Skeletal muscle tissue (tissue), 3 donors: ENCODE measurements at regions not wholly inside any gene's neighbourhood (a gene's known extent, or its start where the extent isn't known, plus 50 kb on each side); places are given as distances from the start of the nearest gene placed in this dataset.

Source experiments
- H3K27ac ChIP-seq: one replicate; pipeline ENCODE4 v1.7.0; 2013; ENCODE audit warnings: mild to moderate bottlenecking, low read depth, low read length, inconsistent platforms
- H3K27me3 ChIP-seq, 3 donors: one replicate each; pipeline ENCODE4 v1.7.0; 2013; ENCODE audit warnings: low read length in 3 of 3; ENCODE audit not compliant: control insufficient read depth in 3 of 3, insufficient read depth in 3 of 3
- H3K36me3 ChIP-seq, 3 donors: one replicate each; pipeline ENCODE4 v1.7.0; 2013; ENCODE audit warnings: low read length in 3 of 3; ENCODE audit not compliant: control insufficient read depth in 3 of 3, insufficient read depth in 3 of 3
- H3K4me1 ChIP-seq, 3 donors: one replicate each; pipeline ENCODE4 v1.7.0; 2013; ENCODE audit warnings: low read length in 3 of 3, mild to moderate bottlenecking in 3 of 3; ENCODE audit not compliant: control insufficient read depth in 3 of 3, insufficient read depth in 3 of 3
- H3K4me3 ChIP-seq, 3 donors: one replicate each; pipeline ENCODE4 v1.7.0; 2013; ENCODE audit warnings: low read length in 3 of 3
- H3K9ac ChIP-seq, 3 donors: one replicate each; pipeline ENCODE4 v1.7.0; 2013; ENCODE audit warnings: low read length in 3 of 3, mild to moderate bottlenecking in 3 of 3, moderate library complexity in 2 of 3, low read depth in 1 of 3
- H3K9me3 ChIP-seq, 3 donors: one replicate each; pipeline ENCODE4 v1.7.0; 2013; ENCODE audit warnings: low read length in 3 of 3; ENCODE audit not compliant: control insufficient read depth in 3 of 3
- donor health status: Osteomylitis.

- Histone ChIP-seq H3K36me3 (no peaks in the 10 kb centered on the region), H3K27ac (no peak overlapping the region), H3K4me3 (no peak overlapping the region), H3K9me3 (no peaks in the 10 kb centered on the region), H3K27me3 (no peaks in the 10 kb centered on the region), H3K4me1 (no peaks in the 10 kb centered on the region), H3K9ac (no peak overlapping the region)
Observed at GRCh38 chr10:91120348-91120747, 100.1 kb upstream of the PCGF5 start.

GRCh38 chr10:91123261-91123660 is 97.2 kb upstream of the PCGF5 start:
- Histone ChIP-seq H3K27ac (no peak overlapping the region), H3K27me3 (no peaks in the 10 kb centered on the region)

GRCh38 chr10:91124016-91124415 is 96.4 kb upstream of the PCGF5 start:
- H3K27me3 ChIP-seq, result no peaks in the 10 kb centered on the region
- no peak overlapping the region for H3K27ac ChIP-seq
- H3K9ac ChIP-seq, result no peak overlapping the region
- H3K9me3 ChIP-seq, result no peaks in the 10 kb centered on the region
- no peak overlapping the region for H3K4me3 ChIP-seq
- no peaks in the 10 kb centered on the region for H3K4me1 ChIP-seq
- H3K36me3 ChIP-seq, result no peaks in the 10 kb centered on the region

More at GRCh38 chr10:91123261-91123660, 97.2 kb upstream of the PCGF5 start:
- no peaks in the 10 kb centered on the region for H3K9me3 ChIP-seq
- no peaks in the 10 kb centered on the region for H3K36me3 ChIP-seq
- H3K4me1 ChIP-seq, result no peaks in the 10 kb centered on the region
- no peak overlapping the region for H3K9ac ChIP-seq
- H3K4me3 ChIP-seq, result no peak overlapping the region

GRCh38 chr10:91126471-91126870 is 94.0 kb upstream of the PCGF5 start:
- no peaks in the 10 kb centered on the region for H3K36me3 ChIP-seq
- no peak overlapping the region for H3K9ac ChIP-seq
- no peak overlapping the region for H3K4me3 ChIP-seq
- no peaks in the 10 kb centered on the region for H3K9me3 ChIP-seq
- no peaks in the 10 kb centered on the region for H3K4me1 ChIP-seq
- H3K27me3 ChIP-seq, result no peaks in the 10 kb centered on the region
- no peak overlapping the region for H3K27ac ChIP-seq

GRCh38 chr10:91127341-91128082 is 93.0 kb upstream of the PCGF5 start:
- Histone ChIP-seq H3K36me3 (no peaks in the 10 kb centered on the region), H3K27me3 (no peaks in the 10 kb centered on the region), H3K4me3 (no peak overlapping the region), H3K9me3 (no peaks in the 10 kb centered on the region), H3K4me1 (no peaks in the 10 kb centered on the region), H3K27ac (no peak overlapping the region), H3K9ac (no peak overlapping the region)

- Histone ChIP-seq H3K9me3 (no peaks in the 10 kb centered on the region), H3K4me3 (no peak overlapping the region), H3K27ac (no peak overlapping the region), H3K4me1 (no peaks in the 10 kb centered on the region), H3K9ac (no peak overlapping the region), H3K27me3 (no peaks in the 10 kb centered on the region), H3K36me3 (no peaks in the 10 kb centered on the region)
Observed at GRCh38 chr10:91135113-91135512, 85.3 kb upstream of the PCGF5 start.

- no peaks in the 10 kb centered on the region for H3K36me3 ChIP-seq
- H3K27me3 ChIP-seq, result no peaks in the 10 kb centered on the region
- no peaks in the 10 kb centered on the region for H3K9me3 ChIP-seq
- no peaks in the 10 kb centered on the region for H3K4me1 ChIP-seq
- no peak overlapping the region for H3K27ac ChIP-seq
- no peak overlapping the region for H3K9ac ChIP-seq
- no peak overlapping the region for H3K4me3 ChIP-seq
Observed at GRCh38 chr10:91137011-91137643, 83.3 kb upstream of the PCGF5 start.

GRCh38 chr10:91137822-91138221 is 82.6 kb upstream of the PCGF5 start:
- no peaks in the 10 kb centered on the region for H3K27me3 ChIP-seq
- H3K36me3 ChIP-seq, result no peaks in the 10 kb centered on the region
- no peaks in the 10 kb centered on the region for H3K4me1 ChIP-seq
- H3K9me3 ChIP-seq, result no peaks in the 10 kb centered on the region
- H3K9ac ChIP-seq, result no peak overlapping the region
- H3K4me3 ChIP-seq, result no peak overlapping the region
- H3K27ac ChIP-seq, result no peak overlapping the region

GRCh38 chr10:91140995-91141549 is 79.4 kb upstream of the PCGF5 start:
- H3K36me3 ChIP-seq, result no peaks in the 10 kb centered on the region
- H3K9ac ChIP-seq, result no peak overlapping the region
- no peak overlapping the region for H3K27ac ChIP-seq
- H3K9me3 ChIP-seq, result no peaks in the 10 kb centered on the region
- H3K4me3 ChIP-seq, result no peak overlapping the region
- H3K4me1 ChIP-seq, result no peaks in the 10 kb centered on the region
- H3K27me3 ChIP-seq, result peaks cover 0 to 3% (median 0%) of the 10 kb centered on the region in 3 donors

- H3K27ac ChIP-seq, result no peak overlapping the region
- no peaks in the 10 kb centered on the region for H3K9me3 ChIP-seq
- H3K4me1 ChIP-seq, result no peaks in the 10 kb centered on the region
- no peak overlapping the region for H3K4me3 ChIP-seq
- peaks cover 0 to 3% (median 0%) of the 10 kb centered on the region in 3 donors for H3K27me3 ChIP-seq
- H3K9ac ChIP-seq, result no peak overlapping the region
- no peaks in the 10 kb centered on the region for H3K36me3 ChIP-seq
Observed at GRCh38 chr10:91144961-91145360, 75.5 kb upstream of the PCGF5 start.
